HepG2 (cell line): ENCODE measurements at regions not wholly inside any gene's neighbourhood (a gene's known extent, or its start where the extent isn't known, plus 50 kb on each side); places are given as distances from the start of the nearest gene placed in this dataset.

Experiments used
- ATAC-seq: fragments of 200-7000 bp; cut with Tn5 transposase; 3 replicates; pipeline ENCODE4 v1.9.1; 2020; ENCODE audit warnings: mild to moderate bottlenecking, moderate library complexity
- BruUV-seq: library from RNA; stranded (reverse); fragments of 400-500 nt; replicated peaks from 2 replicates; lab custom pipeline; 2021; lab: Mats Ljungman, UMichigan
- CTCF ChIA-PET: fragments of 300-600 bp; formaldehyde crosslinking; extraction: SDS; loops from one replicate; lab custom pipeline; 2021; ENCODE audit warnings: low total read pairs, inconsistent platforms, low intra/inter-chr PET ratio; lab: Yijun Ruan, JAX
- POLR2A ChIA-PET: fragments of 350-600 bp; sonication (Branson Sonifier 250); formaldehyde crosslinking; loops from one replicate; lab custom pipeline; 2020; ENCODE audit warnings: antibody characterized with exemption, inconsistent platforms; lab: Yijun Ruan, JAX
- DNase-seq: peaks from one replicate; pipeline ENCODE4 v3.0.0-alpha.2; 2015; ENCODE audit warnings: low spot score
- FAIRE-seq: peaks from 3 replicates; lab custom pipeline; 2011; peaks lifted over from hg19 to GRCh38; lab: Jason Lieb, UNC
- H2AFZ ChIP-seq: one replicate; pipeline ENCODE4 v1.6.1; 2011; ENCODE audit warnings: low read length, inconsistent platforms
- H3K27ac ChIP-seq: fragments of 300-600 bp; 3 replicates; pipeline ENCODE4 v1.8.0; 2011; ENCODE audit warnings: mixed run types, mild to moderate bottlenecking, mixed read lengths, low read length, inconsistent platforms; ENCODE audit not compliant: insufficient read depth; ENCODE audit errors: extremely low read length
- H3K27me3 ChIP-seq, 2 experiments: fragments of 200-600 bp in 1 of 2; 2 replicates in 1 of 2; 3 replicates in 1 of 2; pipeline versions ENCODE4 v1.6.0 to v1.8.0; 2011; ENCODE audit warnings: low read length in 2 of 2, mild to moderate bottlenecking in 2 of 2, moderate library complexity in 2 of 2, inconsistent platforms in 1 of 2; ENCODE audit not compliant: insufficient read depth in 2 of 2, control insufficient read depth in 1 of 2
- H3K36me3 ChIP-seq, 2 experiments: fragments of 200-600 bp in 1 of 2; replicated peaks in 1 of 2; 2 replicates in 1 of 2; 3 replicates in 1 of 2; pipeline versions ENCODE4 v1.5.1 to v1.8.0; 2011; ENCODE audit warnings: low read length in 2 of 2, inconsistent platforms in 1 of 2; ENCODE audit not compliant: insufficient read depth in 2 of 2, control insufficient read depth in 1 of 2
- H3K4me1 ChIP-seq: 2 replicates; pipeline ENCODE4 v1.5.1; 2012; ENCODE audit warnings: low read length, inconsistent platforms; ENCODE audit not compliant: insufficient read depth
- H3K4me2 ChIP-seq: 2 replicates; pipeline ENCODE4 v1.6.0; 2011; ENCODE audit warnings: low read depth, low read length, inconsistent platforms
- H3K4me3 ChIP-seq, 3 experiments: fragments of 200-600 bp in 1 of 3; sonication (generic), shearing (Covaris generic) in 1 of 3; replicated peaks in 1 of 3; 2 replicates each; pipeline ENCODE4 v1.5.1; 2011 to 2016; ENCODE audit warnings: low read length in 3 of 3, inconsistent platforms in 2 of 3, low read depth in 2 of 3, mild to moderate bottlenecking in 2 of 3, control low read depth in 1 of 3, mixed read lengths in 1 of 3; ENCODE audit not compliant: insufficient read depth in 1 of 3
- H3K79me2 ChIP-seq: one replicate; pipeline ENCODE4 v1.6.1; 2011; ENCODE audit warnings: low read length, inconsistent platforms; ENCODE audit not compliant: insufficient read depth
- H3K9ac ChIP-seq: 2 replicates; pipeline ENCODE4 v1.6.0; 2011; ENCODE audit warnings: mild to moderate bottlenecking, low read depth, low read length, inconsistent platforms; ENCODE audit not compliant: insufficient read depth
- H3K9me3 ChIP-seq: 2 replicates; pipeline ENCODE4 v1.5.1; 2012; ENCODE audit warnings: mild to moderate bottlenecking, low read length
- H4K20me1 ChIP-seq: 2 replicates; pipeline ENCODE4 v1.6.0; 2011; ENCODE audit warnings: inconsistent platforms, mild to moderate bottlenecking, low read length, moderate library complexity; ENCODE audit not compliant: insufficient read depth
- CHCHD3 ChIP-seq: sonication (generic); formaldehyde crosslinking; IDR thresholded peaks from 2 replicates; pipeline ENCODE4 v1.8.0; 2022; ENCODE audit warnings: mild to moderate bottlenecking, missing genetic modification reagents, moderate library complexity
- GATAD2A ChIP-seq: IDR thresholded peaks from 2 replicates; pipeline ENCODE4 v1.6.1; 2016
- KDM5B ChIP-seq: sonication (generic); formaldehyde crosslinking; IDR thresholded peaks from 2 replicates; pipeline ENCODE4 v1.4.0; 2020; ENCODE audit warnings: missing genetic modification reagents, mild to moderate bottlenecking, borderline replicate concordance
- MIER2 ChIP-seq: IDR thresholded peaks from 2 replicates; pipeline ENCODE4 v1.6.1; 2016; ENCODE audit warnings: missing biosample characterization, missing genetic modification reagents
- NFE2L1 ChIP-seq: sonication (generic); formaldehyde crosslinking; IDR thresholded peaks from 2 replicates; pipeline ENCODE4 v1.4.0; 2020; ENCODE audit warnings: missing genetic modification reagents, mild to moderate bottlenecking, borderline replicate concordance
- NFE2L2 ChIP-seq: fragments of 150-350 bp; IDR thresholded peaks from 2 replicates; pipeline ENCODE4 v1.6.1; 2014; ENCODE audit warnings: low read length
- NFRKB ChIP-seq: fragments of 450-650 bp; IDR thresholded peaks from 2 replicates; pipeline ENCODE4 v1.6.1; 2017
- SALL2 ChIP-seq: sonication (generic); formaldehyde crosslinking; IDR thresholded peaks from 2 replicates; pipeline ENCODE4 v1.8.1; 2023; ENCODE audit warnings: mild to moderate bottlenecking, missing genetic modification reagents, inconsistent platforms
- TARDBP ChIP-seq: sonication (generic); formaldehyde crosslinking; IDR thresholded peaks from 2 replicates; pipeline ENCODE4 v1.8.0; 2022; ENCODE audit warnings: mild to moderate bottlenecking, missing genetic modification reagents
- TEAD3 ChIP-seq: optimal IDR thresholded peaks from 2 replicates; pipeline ENCODE3; 2016; ENCODE audit warnings: borderline replicate concordance
- ZNF138 ChIP-seq: sonication (generic); formaldehyde crosslinking; IDR thresholded peaks from 2 replicates; pipeline ENCODE4 v1.5.0; 2020; ENCODE audit warnings: mild to moderate bottlenecking, low read depth, missing genetic modification reagents
- ZNF142 ChIP-seq: sonication (generic); formaldehyde crosslinking; IDR thresholded peaks from 2 replicates; pipeline ENCODE4 v1.4.0; 2020; ENCODE audit warnings: missing genetic modification reagents
- ZNF512B ChIP-seq: sonication (generic); formaldehyde crosslinking; IDR thresholded peaks from 2 replicates; pipeline ENCODE4 v1.5.1; 2020; ENCODE audit warnings: missing genetic modification reagents, mild to moderate bottlenecking, borderline replicate concordance
- ZNF557 ChIP-seq: sonication (generic); formaldehyde crosslinking; IDR thresholded peaks from 2 replicates; pipeline ENCODE4 v1.4.0; 2020; ENCODE audit warnings: missing genetic modification reagents
- WGBS: methylation state at CpG from one replicate; pipeline ENCODE4 v1.1.6; 2017; ENCODE audit warnings: low lambda C conversion rate; 5-methylcytosine and 5-hydroxymethylcytosine counted together
- in situ Hi-C: cut with HindIII; loops from 2 replicates; pipeline ENCODE4 v1.10.0; 2017; ENCODE audit warnings: low pct_unique_long_range_greater_than_20kb; ENCODE audit not compliant: extremely low pct_ligation_motif_present
- intact Hi-C: fragments of 100-400 bp; cut with micrococcal nuclease; formaldehyde crosslinking; loops from one replicate; pipeline ENCODE4 v1.10.0; 2022; ENCODE audit not compliant: unreplicated experiment
- TF ChIP-seq, protein P1 (sequence below): sonication (generic); formaldehyde crosslinking; IDR thresholded peaks from 2 replicates; pipeline ENCODE4 v1.8.0; 2022; ENCODE audit warnings: mild to moderate bottlenecking, missing genetic modification reagents

- intact Hi-C loops: no loop called here
- H3K4me2 ChIP-seq: no peak overlapping the region
- CTCF ChIA-PET: no interaction called here
- DNase-seq (peak; percentile 46), FAIRE-seq (peak; percentile 69), ATAC-seq (peak; percentile 96)
- H3K79me2 ChIP-seq: no peaks in the 10 kb centered on the region
- no peak overlapping the region for H2AFZ ChIP-seq
- POLR2A ChIA-PET: no interaction called here
- H3K9me3 ChIP-seq: 0 out of 2 replicates have a peak, but pooled peaks cover 4% of the 10 kb centered on the region
- in situ Hi-C loops: no loop called here
- 51% methylated on average over 11 of the region's 11 CpGs for WGBS
- no peaks in the 10 kb centered on the region for H4K20me1 ChIP-seq
- H3K27me3 ChIP-seq: no peaks in the 10 kb centered on the region
- no peaks in the 10 kb centered on the region for H3K4me1 ChIP-seq
- no TSS peak for BruUV-seq
- no peak overlapping the region for H3K4me3 ChIP-seq
- no peaks in the 10 kb centered on the region for H3K36me3 ChIP-seq
- H3K27ac ChIP-seq: no peak overlapping the region
- no peak overlapping the region for H3K9ac ChIP-seq
- peak; percentile 8 for TF ChIP-seq TEAD3 (CRISPR knock-in tag)
- TF ChIP-seq ZNF142 (CRISPR knock-in tag): no peak
- peak; percentile 19; the same call in 1 of the 2 replicates for TF ChIP-seq TARDBP (CRISPR knock-in tag)
- TF ChIP-seq NFE2L2: no peak
- TF ChIP-seq CHCHD3 (CRISPR knock-in tag): no peak
- TF ChIP-seq ZNF512B (CRISPR knock-in tag): no peak
- no peak for TF ChIP-seq KDM5B (CRISPR knock-in tag)
- no peak for TF ChIP-seq GATAD2A (CRISPR knock-in tag)
- no peak for TF ChIP-seq SALL2 (CRISPR knock-in tag)
- TF ChIP-seq ZNF138 (CRISPR knock-in tag): no peak
- TF ChIP-seq NFE2L1: no peak
- TF ChIP-seq NFRKB: no peak
- TF ChIP-seq ZNF557 (CRISPR knock-in tag): no peak
- no peak for TF ChIP-seq MIER2 (CRISPR knock-in tag)
- TF ChIP-seq, protein P1, sequence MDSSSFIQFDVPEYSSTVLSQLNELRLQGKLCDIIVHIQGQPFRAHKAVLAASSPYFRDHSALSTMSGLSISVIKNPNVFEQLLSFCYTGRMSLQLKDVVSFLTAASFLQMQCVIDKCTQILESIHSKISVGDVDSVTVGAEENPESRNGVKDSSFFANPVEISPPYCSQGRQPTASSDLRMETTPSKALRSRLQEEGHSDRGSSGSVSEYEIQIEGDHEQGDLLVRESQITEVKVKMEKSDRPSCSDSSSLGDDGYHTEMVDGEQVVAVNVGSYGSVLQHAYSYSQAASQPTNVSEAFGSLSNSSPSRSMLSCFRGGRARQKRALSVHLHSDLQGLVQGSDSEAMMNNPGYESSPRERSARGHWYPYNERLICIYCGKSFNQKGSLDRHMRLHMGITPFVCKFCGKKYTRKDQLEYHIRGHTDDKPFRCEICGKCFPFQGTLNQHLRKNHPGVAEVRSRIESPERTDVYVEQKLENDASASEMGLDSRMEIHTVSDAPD (CRISPR knock-in tag): 0 out of 2 replicates have a peak, but pooled peaks have one; percentile 32
These were observed 201.0 kb upstream of the ADRA1D start for GRCh38 chr20:4449957-4450715.
